HFF-Myc (cell line): ENCODE measurements at regions not wholly inside any gene's neighbourhood (a gene's known extent, or its start where the extent isn't known, plus 50 kb on each side); places are given as distances from the start of the nearest gene placed in this dataset.
A peak's percentile ranks its signal among the peaks of the same experiment; 100 is the strongest.
"Not testable (repeated sequence)": the region's sequence is repeated elsewhere in the genome, so short reads cannot be mapped to it uniquely, and the experiment has no call there.

ENCODE experiments used
- DNase-seq: peaks from one replicate; pipeline ENCODE4 v3.0.0-alpha.2; 2011; ENCODE audit warnings: low read depth; ENCODE audit errors: extremely low read depth
- H3K4me3 ChIP-seq: replicated peaks from 2 replicates; pipeline ENCODE4 v1.5.1; 2011; ENCODE audit warnings: low read depth, mild to moderate bottlenecking, control low read depth, low read length
- CTCF ChIP-seq: IDR thresholded peaks from 2 replicates; pipeline ENCODE4 v1.5.1; 2012; ENCODE audit warnings: mild to moderate bottlenecking, low read depth, low read length, control low read depth; ENCODE audit errors: missing control alignments

GRCh38 chr6:81362246-81362645, 390.2 kb downstream of the TENT5A start:
- H3K4me3 ChIP-seq, result no peak overlapping the region
- peak; percentile 79 for DNase-seq
- no peak for TF ChIP-seq CTCF

- TF ChIP-seq CTCF, result no peak
- DNase-seq, result no peak
- no peak overlapping the region for H3K4me3 ChIP-seq
Observed at GRCh38 chr6:81353262-81353661, 399.2 kb downstream of the TENT5A start.

GRCh38 chr6:81344026-81344425, 408.5 kb downstream of the TENT5A start:
- DNase-seq, H3K4me3 ChIP-seq: not testable (repeated sequence)

GRCh38 chr6:81340946-81341345, 411.5 kb downstream of the TENT5A start:
- H3K4me3 ChIP-seq, result no peak overlapping the region
- no peak for DNase-seq
- TF ChIP-seq CTCF, result no peak

GRCh38 chr6:81331526-81331925, 421.0 kb downstream of the TENT5A start:
- no peak for TF ChIP-seq CTCF
- DNase-seq, result no peak

GRCh38 chr6:81328700-81329099, 423.8 kb downstream of the TENT5A start:
- no peak overlapping the region for H3K4me3 ChIP-seq
- no peak for TF ChIP-seq CTCF
- DNase-seq, result no peak

More at GRCh38 chr6:81331526-81331925, 421.0 kb downstream of the TENT5A start:
- no peak overlapping the region for H3K4me3 ChIP-seq

- DNase-seq, result no peak
- no peak for TF ChIP-seq CTCF
- no peak overlapping the region for H3K4me3 ChIP-seq
Observed at GRCh38 chr6:81326881-81327561, 425.5 kb downstream of the TENT5A start.
